ENCODE measurements at regions not wholly inside any gene's neighbourhood (a gene's known extent, or its start where the extent isn't known, plus 50 kb on each side); places are given as distances from the start of the nearest gene placed in this dataset.

DNA sequence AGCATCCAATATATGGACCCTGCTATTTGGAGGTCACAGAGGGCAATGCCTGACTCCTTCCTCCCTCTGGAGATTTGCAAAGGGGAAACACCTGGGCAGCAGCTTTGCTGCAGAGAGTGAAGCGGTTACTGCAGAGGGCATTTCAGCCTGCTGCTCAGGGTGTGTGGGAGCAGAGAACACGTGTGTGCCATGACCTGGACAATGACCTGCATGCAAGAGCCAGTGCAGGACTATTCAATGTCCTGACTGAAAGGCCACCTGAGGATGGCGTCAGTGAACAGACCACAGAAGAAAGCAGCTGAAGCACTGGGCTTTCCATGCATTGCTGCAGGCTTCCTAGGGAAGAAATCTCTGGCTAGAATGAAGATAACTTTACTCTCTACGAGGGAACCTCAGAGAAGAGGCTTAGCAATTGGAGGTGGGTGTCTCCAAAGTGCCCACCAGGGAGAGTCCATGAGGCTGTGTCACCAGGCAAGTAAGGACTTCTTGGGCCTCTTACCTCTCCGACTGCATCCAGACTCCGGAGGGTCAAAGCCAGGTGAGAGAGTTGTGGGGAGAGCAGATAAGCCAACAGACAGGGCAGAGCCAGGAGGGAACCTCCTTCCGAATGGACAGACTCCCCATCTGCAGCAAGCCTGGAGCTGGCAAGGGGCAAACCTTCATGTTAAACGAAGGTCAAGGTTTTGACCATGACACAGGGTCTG is 52.9 kb upstream of the PMEPA1 start:
- Histone ChIP-seq H3K9me1 (replicated peaks; ENCODE audit: control insufficient read depth, extremely low read depth, insufficient read depth, low read length) (no peaks in the 10 kb centered on the region), H3K4me2 (ENCODE audit: insufficient read depth, low read length) (no peak overlapping the region), H3K9me3 (replicated peaks; ENCODE audit: control insufficient read depth, insufficient read depth, low read length) (no peaks in the 10 kb centered on the region), H3K27me3 (ENCODE audit: control insufficient read depth in 2 of 2, insufficient read depth in 2 of 2, low read length in 2 of 2) (peaks cover 6 to 7% of the 10 kb centered on the region in 2 experiments), H3K9ac (replicated peaks; ENCODE audit: extremely low read depth, insufficient read depth, low read length) (no peak overlapping the region), H3K36me3 (ENCODE audit: control insufficient read depth in 2 of 2, extremely low read depth in 1 of 2, insufficient read depth in 2 of 2, low read length in 2 of 2) (no peaks in the 10 kb centered on the region), H2AFZ (ENCODE audit: low read depth, low read length) (no peak overlapping the region), H3K27ac (ENCODE audit: insufficient read depth, low read depth, low read length) (no peak overlapping the region), H3K4me1 (ENCODE audit: control insufficient read depth, extremely low read depth, insufficient read depth, low read length) (peaks cover 6% of the 10 kb centered on the region), H3K79me2 (ENCODE audit: control insufficient read depth, insufficient read depth, low read length) (no peaks in the 10 kb centered on the region), H4K20me1 (replicated peaks; ENCODE audit: control insufficient read depth, extremely low read depth, insufficient read depth, low read length) (no peaks in the 10 kb centered on the region), H3K4me3 (replicated peaks in 1 of 3; ENCODE audit: insufficient read depth in 1 of 3, low read depth in 1 of 3, low read length in 3 of 3) (no peak overlapping the region)
- dilution Hi-C loops (cut with MboI; ENCODE audit: extremely low pct_ligation_motif_present, low sequenced_read_pairs) (no loop called here), intact Hi-C loops (cut with micrococcal nuclease) (no loop called here)
- ChIA-PET POLR2A (no interaction called here), CTCF (no interaction called here)
- DNase-seq (ENCODE audit: low read depth, low spot score): no peak
- BruUV-seq (replicated peaks): no TSS peak
- no peak for FAIRE-seq
- TF ChIP-seq, protein P1, sequence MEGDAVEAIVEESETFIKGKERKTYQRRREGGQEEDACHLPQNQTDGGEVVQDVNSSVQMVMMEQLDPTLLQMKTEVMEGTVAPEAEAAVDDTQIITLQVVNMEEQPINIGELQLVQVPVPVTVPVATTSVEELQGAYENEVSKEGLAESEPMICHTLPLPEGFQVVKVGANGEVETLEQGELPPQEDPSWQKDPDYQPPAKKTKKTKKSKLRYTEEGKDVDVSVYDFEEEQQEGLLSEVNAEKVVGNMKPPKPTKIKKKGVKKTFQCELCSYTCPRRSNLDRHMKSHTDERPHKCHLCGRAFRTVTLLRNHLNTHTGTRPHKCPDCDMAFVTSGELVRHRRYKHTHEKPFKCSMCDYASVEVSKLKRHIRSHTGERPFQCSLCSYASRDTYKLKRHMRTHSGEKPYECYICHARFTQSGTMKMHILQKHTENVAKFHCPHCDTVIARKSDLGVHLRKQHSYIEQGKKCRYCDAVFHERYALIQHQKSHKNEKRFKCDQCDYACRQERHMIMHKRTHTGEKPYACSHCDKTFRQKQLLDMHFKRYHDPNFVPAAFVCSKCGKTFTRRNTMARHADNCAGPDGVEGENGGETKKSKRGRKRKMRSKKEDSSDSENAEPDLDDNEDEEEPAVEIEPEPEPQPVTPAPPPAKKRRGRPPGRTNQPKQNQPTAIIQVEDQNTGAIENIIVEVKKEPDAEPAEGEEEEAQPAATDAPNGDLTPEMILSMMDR (IDR thresholded peaks at IDR 0.05; ENCODE audit: extremely low read depth in 1 of 2, insufficient read depth in 1 of 2, low read depth in 1 of 2, low read length in 2 of 2): no peak
- TF ChIP-seq EZH2 (IDR thresholded peaks at IDR 0.05; ENCODE audit: borderline replicate concordance, low read depth, low read length, severe bottlenecking): no peak
- TF ChIP-seq JUN (IDR thresholded peaks at IDR 0.05; ENCODE audit: borderline replicate concordance, insufficient read depth, insufficient read length, low read depth): no peak
- TF ChIP-seq FOS (IDR thresholded peaks at IDR 0.05; ENCODE audit: borderline replicate concordance, insufficient read depth, low read length): no peak
- TF ChIP-seq POLR2AphosphoS5 (IDR thresholded peaks at IDR 0.05; ENCODE audit: insufficient read depth, low read depth, low read length): no peak
- TF ChIP-seq MAX (IDR thresholded peaks at IDR 0.05; ENCODE audit: insufficient read depth, insufficient read length): no peak
- TF ChIP-seq MYC (IDR thresholded peaks at IDR 0.05; ENCODE audit: low read depth, low read length): no peak
- no peak for TF ChIP-seq POLR2A (IDR thresholded peaks at IDR 0.05; ENCODE audit: low read depth, low read length)
- TF ChIP-seq GATA2 (IDR thresholded peaks at IDR 0.05; ENCODE audit: insufficient read depth, insufficient read length, low read depth, low read length): no peak
